SK-N-SH (cell line): ENCODE measurements at regions not wholly inside any gene's neighbourhood (a gene's known extent, or its start where the extent isn't known, plus 50 kb on each side); places are given as distances from the start of the nearest gene placed in this dataset.

Experiments
- CTCF ChIA-PET: fragments of 300-600, 350-600 bp; formaldehyde crosslinking; extraction: SDS; loops from one replicate; lab custom pipeline; 2021; lab: Yijun Ruan, JAX
- POLR2A ChIA-PET: fragments of 350-600 bp; sonication (Branson Sonifier 250); formaldehyde crosslinking; extraction: SDS; loops from one replicate; lab custom pipeline; 2020; ENCODE audit warnings: antibody characterized with exemption, inconsistent platforms; lab: Yijun Ruan, JAX
- DNase-seq: peaks from one replicate; pipeline ENCODE4 v3.0.0; 2012
- H2AFZ ChIP-seq: fragments of 200-600 bp; sonication (generic); 2 replicates; pipeline ENCODE4 v1.8.1; 2016; ENCODE audit warnings: antibody characterized with exemption, mild to moderate bottlenecking, low read depth
- H3F3A ChIP-seq: fragments of 200-600 bp; sonication (generic); replicated peaks from 2 replicates; pipeline ENCODE3; 2016; ENCODE audit warnings: antibody characterized with exemption, mild to moderate bottlenecking; ENCODE audit not compliant: insufficient read depth
- H3K27ac ChIP-seq, 2 experiments: fragments of 200-500 bp in 1 of 2; fragments of 200-600 bp in 1 of 2; sonication (Bioruptor generic) in 1 of 2; sonication (generic), shearing (Covaris generic) in 1 of 2; 2 replicates each; pipeline versions ENCODE4 v1.5.1 to v1.6.1; 2014 to 2016; ENCODE audit warnings: low read depth in 2 of 2, inconsistent platforms in 1 of 2, low read length in 1 of 2, mild to moderate bottlenecking in 1 of 2, mixed read lengths in 1 of 2
- H3K27me3 ChIP-seq: fragments of 200-600 bp; sonication (generic), shearing (Covaris generic); 2 replicates; pipeline ENCODE4 v1.6.1; 2016; ENCODE audit warnings: mixed run types; ENCODE audit not compliant: insufficient read depth
- H3K36me3 ChIP-seq, 2 experiments: fragments of 200-500 bp in 1 of 2; fragments of 200-600 bp in 1 of 2; sonication (Bioruptor generic) in 1 of 2; sonication (generic) in 1 of 2; replicated peaks in 1 of 2; 2 replicates each; pipeline versions ENCODE3 to v1.5.1; 2014 to 2016; ENCODE audit warnings: low read length in 1 of 2, mild to moderate bottlenecking in 1 of 2; ENCODE audit not compliant: insufficient read depth in 2 of 2, control insufficient read depth in 1 of 2
- H3K4me1 ChIP-seq, 2 experiments: fragments of 200-500 bp in 1 of 2; fragments of 200-600 bp in 1 of 2; sonication (Bioruptor generic) in 1 of 2; sonication (generic), shearing (Covaris generic) in 1 of 2; 2 replicates each; pipeline versions ENCODE4 v1.5.1 to v1.6.1; 2014 to 2016; ENCODE audit warnings: low read depth in 1 of 2, low read length in 1 of 2, mixed run types in 1 of 2; ENCODE audit not compliant: insufficient read depth in 2 of 2, control insufficient read depth in 1 of 2
- H3K4me2 ChIP-seq: fragments of 200-600 bp; sonication (generic), shearing (Covaris generic); 2 replicates; pipeline ENCODE4 v1.6.1; 2017; ENCODE audit warnings: mixed run types
- H3K4me3 ChIP-seq, 2 experiments: fragments of 200-500 bp in 1 of 2; fragments of 200-600 bp in 1 of 2; sonication (Bioruptor generic) in 1 of 2; sonication (generic), shearing (Covaris generic) in 1 of 2; 2 replicates each; pipeline versions ENCODE4 v1.5.1 to v1.8.1; 2014 to 2016; ENCODE audit warnings: low read depth in 2 of 2, inconsistent platforms in 1 of 2, low read length in 1 of 2, mild to moderate bottlenecking in 1 of 2, mixed read lengths in 1 of 2, moderate library complexity in 1 of 2
- H3K79me2 ChIP-seq: fragments of 200-600 bp; sonication (generic); 2 replicates; pipeline ENCODE4 v1.8.1; 2017; ENCODE audit warnings: mild to moderate bottlenecking; ENCODE audit not compliant: insufficient read depth
- H3K9ac ChIP-seq: fragments of 200-600 bp; sonication (generic); 2 replicates; pipeline ENCODE4 v1.6.1; 2017; ENCODE audit warnings: mixed run types
- H3K9me2 ChIP-seq: fragments of 200-600 bp; sonication (generic); 2 replicates; pipeline ENCODE4 v1.6.1; 2017; ENCODE audit warnings: mixed run types
- H3K9me3 ChIP-seq: fragments of 200-600 bp; sonication (generic); 2 replicates; pipeline ENCODE4 v1.6.1; 2017; ENCODE audit warnings: mixed run types, mild to moderate bottlenecking, moderate library complexity
- H4K20me1 ChIP-seq: fragments of 200-600 bp; sonication (generic); 2 replicates; pipeline ENCODE4 v1.6.1; 2017; ENCODE audit warnings: mild to moderate bottlenecking, mixed run types; ENCODE audit not compliant: insufficient read depth
- CHD2 ChIP-seq: fragments of 150-350 bp; IDR thresholded peaks from 2 replicates; pipeline ENCODE4 v1.6.1; 2018; ENCODE audit warnings: low read length; ENCODE audit not compliant: partially characterized antibody
- EP300 ChIP-seq, 2 experiments: IDR thresholded peaks; 2 replicates each; pipeline versions ENCODE4 v1.4.0 to v1.6.1; 2012; ENCODE audit warnings: borderline replicate concordance in 1 of 2, low read depth in 1 of 2, low read length in 1 of 2
- EZH2phosphoT487 ChIP-seq: fragments of 200-600 bp; sonication (generic); IDR thresholded peaks from 2 replicates; pipeline ENCODE4 v1.6.1; 2017; ENCODE audit warnings: low read depth, mixed run types, mild to moderate bottlenecking, antibody characterized with exemption, moderate library complexity, borderline replicate concordance
- FOSL2 ChIP-seq: IDR thresholded peaks from 2 replicates; pipeline ENCODE4 v1.4.0; 2012; ENCODE audit warnings: low read depth, mild to moderate bottlenecking, moderate library complexity, borderline replicate concordance
- FOXJ3 ChIP-seq: sonication (generic); formaldehyde crosslinking; IDR thresholded peaks from 2 replicates; pipeline ENCODE4 v1.5.1; 2020; ENCODE audit warnings: mild to moderate bottlenecking, missing genetic modification reagents
- GATA2 ChIP-seq: sonication (generic); formaldehyde crosslinking; IDR thresholded peaks from 2 replicates; pipeline ENCODE4 v1.5.0; 2020; ENCODE audit warnings: mild to moderate bottlenecking, missing genetic modification reagents
- MEF2A ChIP-seq: IDR thresholded peaks from 2 replicates; pipeline ENCODE4 v1.4.0; 2012; ENCODE audit warnings: low read depth, borderline replicate concordance
- MXI1 ChIP-seq: IDR thresholded peaks from 2 replicates; pipeline ENCODE4 v1.6.1; 2012; ENCODE audit warnings: mild to moderate bottlenecking, low read depth, low read length, improper control_type of control experiment
- PBX3 ChIP-seq: IDR thresholded peaks from 2 replicates; pipeline ENCODE4; 2012
- RFX5 ChIP-seq: IDR thresholded peaks from 2 replicates; pipeline ENCODE4 v1.6.1; 2012; ENCODE audit warnings: mild to moderate bottlenecking, improper control_type of control experiment, low read length
- RXRA ChIP-seq: IDR thresholded peaks from 2 replicates; pipeline ENCODE4 v1.4.0; 2012; ENCODE audit warnings: low read depth, mild to moderate bottlenecking, borderline replicate concordance
- TCF12 ChIP-seq: IDR thresholded peaks from 2 replicates; pipeline ENCODE4 v1.4.0; 2012
- USF1 ChIP-seq: IDR thresholded peaks from 2 replicates; pipeline ENCODE4 v1.4.0; 2012; ENCODE audit warnings: low read depth, borderline replicate concordance
- WGBS: methylation state at CpG from one replicate; pipeline ENCODE4 v1.1.6; 2017; ENCODE audit warnings: low lambda C conversion rate; 5-methylcytosine and 5-hydroxymethylcytosine counted together
- TF ChIP-seq, protein P1 (sequence below): IDR thresholded peaks from 2 replicates; pipeline ENCODE4 v1.4.0; 2012; ENCODE audit warnings: low read depth
- TF ChIP-seq, protein P2 (sequence below): fragments of 200-600 bp; sonication (generic); IDR thresholded peaks from 2 replicates; pipeline ENCODE4 v1.6.1; 2017; ENCODE audit warnings: antibody characterized with exemption, mild to moderate bottlenecking, moderate library complexity
- TF ChIP-seq, protein P3 (sequence below): IDR thresholded peaks from 2 replicates; pipeline ENCODE4 v1.6.1; 2012; ENCODE audit warnings: mild to moderate bottlenecking, low read depth, low read length, moderate library complexity

DNA sequence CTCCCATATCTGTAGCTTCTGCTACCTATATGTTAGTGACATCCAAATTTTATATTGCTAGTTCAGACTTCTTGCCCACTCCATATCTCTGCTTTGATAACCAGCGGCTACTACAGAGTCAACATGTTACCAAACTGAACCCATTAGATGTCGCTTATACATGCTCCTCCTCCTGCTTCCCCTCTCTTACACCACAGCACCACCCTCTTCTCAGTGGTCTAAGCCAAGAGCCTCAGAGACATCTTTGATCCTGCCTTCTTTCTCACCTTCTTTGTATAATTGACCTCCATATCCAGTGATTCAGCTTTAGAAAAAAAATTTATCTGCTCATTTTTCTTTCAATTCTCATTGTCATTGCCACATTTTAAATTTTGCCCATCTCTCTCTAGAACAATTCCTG lies 408.2 kb upstream of the TLE4 start:
- Histone ChIP-seq H3K27ac (no peak overlapping the region), H3K9ac (no peak overlapping the region), H3K4me3 (no peak overlapping the region), H3K79me2 (no peaks in the 10 kb centered on the region), H4K20me1 (no peaks in the 10 kb centered on the region), H3K36me3 (no peaks in the 10 kb centered on the region), H3K27me3 (no peaks in the 10 kb centered on the region), H3K9me2 (no peaks in the 10 kb centered on the region), H3F3A (no peaks in the 10 kb centered on the region), H3K4me2 (no peak overlapping the region), H3K4me1 (no peaks in the 10 kb centered on the region), H2AFZ (no peak overlapping the region), H3K9me3 (no peaks in the 10 kb centered on the region)
- TF ChIP-seq, protein P1, sequence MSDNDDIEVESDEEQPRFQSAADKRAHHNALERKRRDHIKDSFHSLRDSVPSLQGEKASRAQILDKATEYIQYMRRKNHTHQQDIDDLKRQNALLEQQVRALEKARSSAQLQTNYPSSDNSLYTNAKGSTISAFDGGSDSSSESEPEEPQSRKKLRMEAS, result no peak
- TF ChIP-seq MEF2A (no peak), USF1 (no peak), TCF12 (no peak), PBX3 (no peak), EP300 (IDR thresholded peaks at IDR 0.05; ENCODE audit: borderline replicate concordance in 1 of 2, low read depth in 1 of 2, low read length in 1 of 2) (no peak), FOSL2 (no peak), EZH2phosphoT487 (no peak), FOXJ3 (no peak), CHD2 (no peak), RXRA (no peak), RFX5 (no peak), GATA2 (CRISPR knock-in tag) (no peak), MXI1 (no peak)
- TF ChIP-seq, protein P2, sequence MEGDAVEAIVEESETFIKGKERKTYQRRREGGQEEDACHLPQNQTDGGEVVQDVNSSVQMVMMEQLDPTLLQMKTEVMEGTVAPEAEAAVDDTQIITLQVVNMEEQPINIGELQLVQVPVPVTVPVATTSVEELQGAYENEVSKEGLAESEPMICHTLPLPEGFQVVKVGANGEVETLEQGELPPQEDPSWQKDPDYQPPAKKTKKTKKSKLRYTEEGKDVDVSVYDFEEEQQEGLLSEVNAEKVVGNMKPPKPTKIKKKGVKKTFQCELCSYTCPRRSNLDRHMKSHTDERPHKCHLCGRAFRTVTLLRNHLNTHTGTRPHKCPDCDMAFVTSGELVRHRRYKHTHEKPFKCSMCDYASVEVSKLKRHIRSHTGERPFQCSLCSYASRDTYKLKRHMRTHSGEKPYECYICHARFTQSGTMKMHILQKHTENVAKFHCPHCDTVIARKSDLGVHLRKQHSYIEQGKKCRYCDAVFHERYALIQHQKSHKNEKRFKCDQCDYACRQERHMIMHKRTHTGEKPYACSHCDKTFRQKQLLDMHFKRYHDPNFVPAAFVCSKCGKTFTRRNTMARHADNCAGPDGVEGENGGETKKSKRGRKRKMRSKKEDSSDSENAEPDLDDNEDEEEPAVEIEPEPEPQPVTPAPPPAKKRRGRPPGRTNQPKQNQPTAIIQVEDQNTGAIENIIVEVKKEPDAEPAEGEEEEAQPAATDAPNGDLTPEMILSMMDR, result no peak
- TF ChIP-seq, protein P3, sequence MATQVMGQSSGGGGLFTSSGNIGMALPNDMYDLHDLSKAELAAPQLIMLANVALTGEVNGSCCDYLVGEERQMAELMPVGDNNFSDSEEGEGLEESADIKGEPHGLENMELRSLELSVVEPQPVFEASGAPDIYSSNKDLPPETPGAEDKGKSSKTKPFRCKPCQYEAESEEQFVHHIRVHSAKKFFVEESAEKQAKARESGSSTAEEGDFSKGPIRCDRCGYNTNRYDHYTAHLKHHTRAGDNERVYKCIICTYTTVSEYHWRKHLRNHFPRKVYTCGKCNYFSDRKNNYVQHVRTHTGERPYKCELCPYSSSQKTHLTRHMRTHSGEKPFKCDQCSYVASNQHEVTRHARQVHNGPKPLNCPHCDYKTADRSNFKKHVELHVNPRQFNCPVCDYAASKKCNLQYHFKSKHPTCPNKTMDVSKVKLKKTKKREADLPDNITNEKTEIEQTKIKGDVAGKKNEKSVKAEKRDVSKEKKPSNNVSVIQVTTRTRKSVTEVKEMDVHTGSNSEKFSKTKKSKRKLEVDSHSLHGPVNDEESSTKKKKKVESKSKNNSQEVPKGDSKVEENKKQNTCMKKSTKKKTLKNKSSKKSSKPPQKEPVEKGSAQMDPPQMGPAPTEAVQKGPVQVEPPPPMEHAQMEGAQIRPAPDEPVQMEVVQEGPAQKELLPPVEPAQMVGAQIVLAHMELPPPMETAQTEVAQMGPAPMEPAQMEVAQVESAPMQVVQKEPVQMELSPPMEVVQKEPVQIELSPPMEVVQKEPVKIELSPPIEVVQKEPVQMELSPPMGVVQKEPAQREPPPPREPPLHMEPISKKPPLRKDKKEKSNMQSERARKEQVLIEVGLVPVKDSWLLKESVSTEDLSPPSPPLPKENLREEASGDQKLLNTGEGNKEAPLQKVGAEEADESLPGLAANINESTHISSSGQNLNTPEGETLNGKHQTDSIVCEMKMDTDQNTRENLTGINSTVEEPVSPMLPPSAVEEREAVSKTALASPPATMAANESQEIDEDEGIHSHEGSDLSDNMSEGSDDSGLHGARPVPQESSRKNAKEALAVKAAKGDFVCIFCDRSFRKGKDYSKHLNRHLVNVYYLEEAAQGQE, result no peak
- 92% methylated on average over 2 of the region's 2 CpGs for WGBS
- DNase-seq, result no peak
- ChIA-PET CTCF (interaction anchor here (0.8 to 0.9 kb wide), 2 partner anchors 11 to 34 kb away, joined by 3 to 4 read pairs; no protein-coding TSS in a partner anchor), POLR2A (no interaction called here)
